ENCODE measurements at regions not wholly inside any gene's neighbourhood (a gene's known extent, or its start where the extent isn't known, plus 50 kb on each side); places are given as distances from the start of the nearest gene placed in this dataset.

DNA sequence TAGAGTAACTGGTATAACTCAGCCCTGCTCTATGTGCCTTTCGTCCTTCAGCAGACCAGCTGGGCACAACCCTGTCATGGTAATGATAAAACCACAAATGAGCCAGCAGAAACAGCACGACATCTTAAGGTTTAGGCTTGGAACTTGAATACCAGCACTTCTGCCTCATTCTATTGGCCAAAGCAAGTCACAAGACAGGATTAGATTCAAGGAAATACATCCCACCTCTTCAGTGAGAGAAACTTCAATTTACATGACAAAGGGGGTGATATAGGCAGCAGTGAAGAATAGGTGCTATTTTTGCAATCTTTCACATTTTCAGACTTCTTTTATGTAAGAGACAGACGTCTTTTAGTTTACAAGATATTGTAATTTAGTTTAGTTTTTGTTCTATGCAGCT, 69.8 kb upstream of the SLC35F1 start:
- TF ChIP-seq, protein P1, sequence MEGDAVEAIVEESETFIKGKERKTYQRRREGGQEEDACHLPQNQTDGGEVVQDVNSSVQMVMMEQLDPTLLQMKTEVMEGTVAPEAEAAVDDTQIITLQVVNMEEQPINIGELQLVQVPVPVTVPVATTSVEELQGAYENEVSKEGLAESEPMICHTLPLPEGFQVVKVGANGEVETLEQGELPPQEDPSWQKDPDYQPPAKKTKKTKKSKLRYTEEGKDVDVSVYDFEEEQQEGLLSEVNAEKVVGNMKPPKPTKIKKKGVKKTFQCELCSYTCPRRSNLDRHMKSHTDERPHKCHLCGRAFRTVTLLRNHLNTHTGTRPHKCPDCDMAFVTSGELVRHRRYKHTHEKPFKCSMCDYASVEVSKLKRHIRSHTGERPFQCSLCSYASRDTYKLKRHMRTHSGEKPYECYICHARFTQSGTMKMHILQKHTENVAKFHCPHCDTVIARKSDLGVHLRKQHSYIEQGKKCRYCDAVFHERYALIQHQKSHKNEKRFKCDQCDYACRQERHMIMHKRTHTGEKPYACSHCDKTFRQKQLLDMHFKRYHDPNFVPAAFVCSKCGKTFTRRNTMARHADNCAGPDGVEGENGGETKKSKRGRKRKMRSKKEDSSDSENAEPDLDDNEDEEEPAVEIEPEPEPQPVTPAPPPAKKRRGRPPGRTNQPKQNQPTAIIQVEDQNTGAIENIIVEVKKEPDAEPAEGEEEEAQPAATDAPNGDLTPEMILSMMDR (IDR thresholded peaks at IDR 0.05), result no peak
- no peak for TF ChIP-seq POLR2A (IDR thresholded peaks at IDR 0.05)

All from uterus (tissue), 2 donors.